CD8-positive, alpha-beta memory T cell (primary cell): ENCODE measurements at regions not wholly inside any gene's neighbourhood (a gene's known extent, or its start where the extent isn't known, plus 50 kb on each side); places are given as distances from the start of the nearest gene placed in this dataset.
"Not testable (repeated sequence)": the region's sequence is repeated elsewhere in the genome, so short reads cannot be mapped to it uniquely, and the experiment has no call there.

Experiments used
- CTCF ChIA-PET: fragments of 350-600 bp; sonication (Branson Sonifier 250); formaldehyde crosslinking; loops from one replicate; lab custom pipeline; 2021; ENCODE audit warnings: antibody characterized with exemption; lab: Charles Lee
- POLR2A ChIA-PET: fragments of 350-600 bp; sonication (Branson Sonifier 250); formaldehyde crosslinking; loops from one replicate; lab custom pipeline; 2021; ENCODE audit warnings: antibody characterized with exemption; lab: Charles Lee
- DNase-seq, 5 donors: peaks; one replicate each; pipeline versions ENCODE4 v3.0.0 to v3.0.0-alpha.2; 2020 to 2022; ENCODE audit warnings: mixed read lengths in 1 of 5
- H3K27ac ChIP-seq: one replicate; pipeline ENCODE4 v1.7.0; 2013; ENCODE audit warnings: low read depth, mild to moderate bottlenecking, low read length, moderate library complexity
- H3K27me3 ChIP-seq: 2 replicates; pipeline ENCODE4 v1.7.0; 2013; ENCODE audit warnings: low read length, mild to moderate bottlenecking; ENCODE audit not compliant: insufficient read depth, poor library complexity, severe bottlenecking
- H3K36me3 ChIP-seq: 2 replicates; pipeline ENCODE4 v1.7.0; 2013; ENCODE audit warnings: mild to moderate bottlenecking, low read length, moderate library complexity; ENCODE audit not compliant: insufficient read depth
- H3K4me1 ChIP-seq: 2 replicates; pipeline ENCODE4 v1.7.0; 2013; ENCODE audit warnings: mild to moderate bottlenecking, low read length, moderate library complexity; ENCODE audit not compliant: insufficient read depth
- H3K4me3 ChIP-seq: 2 replicates; pipeline ENCODE4 v1.7.0; 2013; ENCODE audit warnings: mild to moderate bottlenecking, low read length
- H3K9me3 ChIP-seq: 2 replicates; pipeline ENCODE4 v1.7.0; 2013; ENCODE audit warnings: mild to moderate bottlenecking, low read length
- H3K27ac Mint-ChIP-seq, 8 donors: one replicate each; pipeline ENCODE4 v1.8.0; 2020 to 2021; ENCODE audit warnings: mixed read lengths in 8 of 8, mild to moderate bottlenecking in 6 of 8, inconsistent platforms in 3 of 8, moderate library complexity in 3 of 8
- H3K27me3 Mint-ChIP-seq, 2 donors: one replicate each; pipeline ENCODE4 v1.8.0; 2020 to 2021; ENCODE audit warnings: mixed read lengths in 2 of 2, mild to moderate bottlenecking in 1 of 2, moderate library complexity in 1 of 2
- H3K36me3 Mint-ChIP-seq, 3 donors: one replicate each; pipeline ENCODE4 v1.8.0; 2020 to 2021; ENCODE audit warnings: mixed read lengths in 3 of 3, inconsistent platforms in 1 of 3, mild to moderate bottlenecking in 1 of 3
- H3K4me1 Mint-ChIP-seq, 3 donors: one replicate each; pipeline ENCODE4 v1.8.0; 2020 to 2021; ENCODE audit warnings: mixed read lengths in 3 of 3, inconsistent platforms in 1 of 3, mild to moderate bottlenecking in 1 of 3
- H3K4me3 Mint-ChIP-seq, 7 donors: one replicate each; pipeline ENCODE4 v1.8.0; 2020 to 2021; ENCODE audit warnings: mixed read lengths in 7 of 7, mild to moderate bottlenecking in 6 of 7, moderate library complexity in 4 of 7, inconsistent platforms in 2 of 7
- H3K9me3 Mint-ChIP-seq, 5 donors: one replicate each; pipeline ENCODE4 v1.8.0; 2020 to 2022; ENCODE audit warnings: mixed read lengths in 5 of 5, mild to moderate bottlenecking in 3 of 5, moderate library complexity in 2 of 5, inconsistent platforms in 1 of 5

GRCh38 chr4:34950926-34951325, 1293.4 kb downstream of the ARAP2 start:
- no peaks in the 10 kb centered on the region for H3K4me1 ChIP-seq
- DNase-seq, result no peak
- Mint-ChIP-seq H3K9me3 (peaks cover 0 to 8% (median 2%) of the 10 kb centered on the region in 5 donors), H3K27ac (no peak overlapping the region), H3K36me3 (no peaks in the 10 kb centered on the region), H3K4me3 (no peak overlapping the region), H3K27me3 (peaks cover 0 to 2% of the 10 kb centered on the region in 2 donors), H3K4me1 (no peaks in the 10 kb centered on the region)
- no peaks in the 10 kb centered on the region for H3K9me3 ChIP-seq
- ChIA-PET CTCF (no interaction called here), POLR2A (no interaction called here)
- H3K27me3 ChIP-seq, result no peaks in the 10 kb centered on the region
- H3K4me3 ChIP-seq, result no peak overlapping the region
- no peaks in the 10 kb centered on the region for H3K36me3 ChIP-seq
- H3K27ac ChIP-seq, result no peak overlapping the region

DNA sequence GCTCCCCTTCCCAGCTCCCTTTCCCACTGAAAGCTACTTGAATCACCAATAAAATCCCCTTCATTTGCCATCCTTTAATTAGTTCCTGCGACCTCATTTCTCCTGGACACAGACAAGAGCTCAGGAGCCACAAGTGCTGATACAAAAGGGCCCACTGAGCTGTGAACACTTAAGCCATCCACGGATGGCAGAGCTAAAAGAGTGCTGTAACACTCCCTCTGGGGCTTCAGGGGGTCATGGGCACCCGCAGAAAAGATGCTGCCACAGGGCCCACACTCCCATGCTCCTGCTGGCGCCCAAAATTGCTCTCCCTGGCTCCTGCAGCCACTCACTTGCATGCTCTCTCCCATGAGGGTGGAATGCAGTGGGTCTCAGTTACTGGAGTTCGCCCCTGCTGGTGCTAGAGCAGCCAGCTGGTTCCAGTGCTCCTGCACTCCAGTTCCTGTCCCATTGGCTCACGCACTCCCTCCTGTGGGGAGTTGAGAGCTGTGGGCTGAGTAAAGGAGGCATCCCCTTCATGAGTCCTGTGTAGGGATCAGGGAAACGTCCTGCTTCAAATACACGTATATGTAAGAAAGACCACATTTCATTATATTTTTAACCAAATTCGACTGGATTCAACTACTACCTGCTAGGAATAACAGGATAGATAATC, 1291.0 kb downstream of the ARAP2 start:
- H3K27ac ChIP-seq, result no peak overlapping the region
- H3K27me3 Mint-ChIP-seq, result peaks cover 0 to 2% of the 10 kb centered on the region in 2 donors
- H3K4me1 Mint-ChIP-seq, result no peaks in the 10 kb centered on the region
- H3K27me3 ChIP-seq, result no peaks in the 10 kb centered on the region
- no peak overlapping the region for H3K4me3 Mint-ChIP-seq
- CTCF ChIA-PET, result no interaction called here
- H3K4me3 ChIP-seq, result no peak overlapping the region
- H3K4me1 ChIP-seq, result no peaks in the 10 kb centered on the region
- no peak overlapping the region for H3K27ac Mint-ChIP-seq
- no peaks in the 10 kb centered on the region for H3K9me3 ChIP-seq
- no peak for DNase-seq
- POLR2A ChIA-PET, result no interaction called here
- peaks cover 0 to 19% (median 3%) of the 10 kb centered on the region in 5 donors for H3K9me3 Mint-ChIP-seq
- no peaks in the 10 kb centered on the region for H3K36me3 Mint-ChIP-seq
- H3K36me3 ChIP-seq, result no peaks in the 10 kb centered on the region

DNA sequence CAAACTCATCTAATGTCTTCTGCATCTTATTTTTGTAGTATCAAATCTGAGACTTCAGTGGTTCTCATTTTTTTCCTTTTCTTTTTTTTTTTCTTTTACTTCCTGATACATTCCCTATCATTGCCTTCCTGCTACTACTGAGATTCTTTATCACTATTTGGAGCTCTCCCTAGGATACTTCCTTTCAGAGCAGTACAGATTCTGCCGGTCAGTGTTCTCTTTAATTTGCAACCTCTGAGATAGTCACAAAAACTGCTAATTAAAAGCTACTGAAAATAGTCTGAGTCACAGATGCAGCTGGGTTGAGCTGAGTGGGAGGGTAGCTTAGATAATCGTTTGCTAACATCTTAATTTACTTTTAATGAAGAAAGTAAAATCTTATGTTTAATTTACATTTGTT, 1279.7 kb downstream of the ARAP2 start:
- H3K9me3 ChIP-seq, result no peaks in the 10 kb centered on the region
- H3K27me3 ChIP-seq, result no peaks in the 10 kb centered on the region
- no peak overlapping the region for H3K27ac ChIP-seq
- POLR2A ChIA-PET, result no interaction called here
- no peaks in the 10 kb centered on the region for H3K4me1 Mint-ChIP-seq
- CTCF ChIA-PET, result no interaction called here
- DNase-seq, result no peak
- H3K9me3 Mint-ChIP-seq, result peaks cover 0 to 12% (median 3%) of the 10 kb centered on the region in 5 donors
- no peak overlapping the region for H3K4me3 ChIP-seq
- no peaks in the 10 kb centered on the region for H3K27me3 Mint-ChIP-seq
- H3K4me3 Mint-ChIP-seq, result no peak overlapping the region
- H3K27ac Mint-ChIP-seq, result no peak overlapping the region
- H3K36me3 Mint-ChIP-seq, result no peaks in the 10 kb centered on the region
- H3K36me3 ChIP-seq, result no peaks in the 10 kb centered on the region
- H3K4me1 ChIP-seq, result no peaks in the 10 kb centered on the region

- Histone ChIP-seq H3K9me3 (no peaks in the 10 kb centered on the region), H3K4me1 (no peaks in the 10 kb centered on the region), H3K27ac (no peak overlapping the region), H3K27me3 (no peaks in the 10 kb centered on the region), H3K36me3 (no peaks in the 10 kb centered on the region), H3K4me3 (no peak overlapping the region)
- DNase-seq, result no peak
- ChIA-PET POLR2A (no interaction called here), CTCF (no interaction called here)
- Mint-ChIP-seq H3K9me3 (peaks cover 0 to 5% (median 0%) of the 10 kb centered on the region in 5 donors), H3K27ac (no peak overlapping the region), H3K4me3 (no peak overlapping the region), H3K36me3 (no peaks in the 10 kb centered on the region), H3K4me1 (no peaks in the 10 kb centered on the region), H3K27me3 (no peaks in the 10 kb centered on the region)
Observed at GRCh38 chr4:34972189-34972588, 1272.1 kb downstream of the ARAP2 start.

DNA sequence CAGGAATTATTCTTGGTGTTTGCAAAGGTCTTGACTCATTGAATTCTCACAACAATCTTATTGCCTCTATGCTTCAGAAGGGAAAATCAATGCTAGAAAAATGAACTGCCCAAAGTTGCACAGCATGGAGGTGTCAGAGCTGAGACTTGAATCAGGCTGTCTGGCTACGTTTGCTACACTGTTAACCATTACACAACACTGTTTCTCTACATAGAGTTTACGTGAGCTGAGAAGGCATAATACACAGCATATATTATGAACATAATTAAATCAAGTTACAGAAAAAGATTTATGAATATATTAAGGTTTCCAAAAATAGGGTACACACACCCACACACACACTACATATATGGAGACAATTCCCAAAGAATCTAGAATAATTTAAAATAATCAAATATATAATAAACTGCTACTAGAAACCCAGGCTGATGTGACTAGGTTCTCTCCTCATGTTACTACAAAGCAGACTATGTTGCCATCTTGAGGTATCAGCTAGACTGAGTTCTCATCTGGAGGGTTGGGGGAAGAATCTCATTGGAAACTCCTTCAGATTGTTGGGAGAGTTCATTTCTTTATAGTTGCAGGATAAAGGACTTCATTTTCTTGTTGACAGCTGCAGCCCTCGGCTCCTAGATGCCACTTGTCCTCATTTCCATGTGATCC, 1270.5 kb downstream of the ARAP2 start:
- no peak overlapping the region for H3K4me3 Mint-ChIP-seq
- no peaks in the 10 kb centered on the region for H3K36me3 Mint-ChIP-seq
- Histone ChIP-seq H3K36me3 (no peaks in the 10 kb centered on the region), H3K27ac (no peak overlapping the region), H3K4me1 (no peaks in the 10 kb centered on the region), H3K27me3 (no peaks in the 10 kb centered on the region), H3K4me3 (no peak overlapping the region), H3K9me3 (no peaks in the 10 kb centered on the region)
- ChIA-PET POLR2A (no interaction called here), CTCF (no interaction called here)
- no peak for DNase-seq
- H3K27me3 Mint-ChIP-seq, result no peaks in the 10 kb centered on the region
- H3K4me1 Mint-ChIP-seq, result no peaks in the 10 kb centered on the region
- H3K27ac Mint-ChIP-seq, result no peak overlapping the region
- peaks cover 0 to 14% (median 4%) of the 10 kb centered on the region in 5 donors for H3K9me3 Mint-ChIP-seq

DNA sequence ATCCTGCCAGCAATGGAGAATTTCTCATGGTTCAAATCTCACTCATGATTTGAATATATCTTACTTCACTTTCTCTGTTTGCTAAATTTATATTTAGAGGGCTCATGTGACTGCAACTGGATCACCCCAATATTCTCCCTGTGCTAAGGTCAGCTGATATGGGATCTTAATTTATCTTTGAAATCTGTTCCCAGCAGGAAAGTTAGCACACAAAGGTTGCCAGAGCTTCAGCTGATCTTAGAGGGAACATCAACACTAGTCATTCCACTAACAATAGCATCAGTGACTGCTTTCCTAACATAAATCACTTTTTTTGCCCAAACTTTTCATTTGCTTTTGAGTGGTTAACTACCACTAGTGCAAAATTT, 1270.0 kb downstream of the ARAP2 start:
- Mint-ChIP-seq H3K36me3 (no peaks in the 10 kb centered on the region), H3K4me1 (no peaks in the 10 kb centered on the region), H3K9me3 (peaks cover 0 to 15% (median 4%) of the 10 kb centered on the region in 5 donors), H3K27me3 (no peaks in the 10 kb centered on the region), H3K4me3 (no peak overlapping the region), H3K27ac (no peak overlapping the region)
- DNase-seq, result no peak
- CTCF ChIA-PET, result no interaction called here
- Histone ChIP-seq H3K27ac (no peak overlapping the region), H3K4me1 (no peaks in the 10 kb centered on the region), H3K36me3 (no peaks in the 10 kb centered on the region), H3K27me3 (no peaks in the 10 kb centered on the region), H3K9me3 (no peaks in the 10 kb centered on the region), H3K4me3 (no peak overlapping the region)
- POLR2A ChIA-PET, result no interaction called here

DNA sequence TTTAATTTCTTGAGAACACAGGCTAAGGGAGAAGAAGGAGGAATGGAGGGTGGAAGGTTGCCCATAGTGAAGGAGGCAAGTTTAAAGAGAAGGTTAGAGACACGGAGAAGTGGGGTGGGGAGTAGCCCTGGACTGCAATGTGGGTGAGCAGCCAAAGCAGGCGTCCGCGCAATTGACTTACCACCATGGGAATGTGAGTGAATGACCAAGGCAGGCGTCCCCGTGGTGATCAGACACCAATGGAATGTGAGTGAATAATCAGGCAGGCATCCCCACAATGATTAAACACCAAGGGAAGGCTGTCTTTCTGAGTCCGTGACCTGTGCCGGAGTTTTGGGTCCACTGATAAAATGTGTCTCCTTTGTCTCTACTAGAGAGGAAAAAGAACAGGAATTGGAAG, 1223.1 kb downstream of the ARAP2 start:
- H3K36me3 Mint-ChIP-seq, H3K4me1 ChIP-seq, H3K4me1 Mint-ChIP-seq, H3K27me3 Mint-ChIP-seq, H3K4me3 ChIP-seq, H3K4me3 Mint-ChIP-seq, DNase-seq, H3K27me3 ChIP-seq, H3K9me3 ChIP-seq, CTCF ChIA-PET, H3K36me3 ChIP-seq, H3K27ac ChIP-seq, H3K27ac Mint-ChIP-seq, POLR2A ChIA-PET: not testable (repeated sequence)
- H3K9me3 Mint-ChIP-seq, result peaks cover 5 to 30% (median 15%) of the 10 kb centered on the region in 5 donors

- POLR2A ChIA-PET, result no interaction called here
- H3K4me1 ChIP-seq, result no peaks in the 10 kb centered on the region
- Mint-ChIP-seq H3K4me1 (no peaks in the 10 kb centered on the region), H3K4me3 (no peak overlapping the region), H3K36me3 (no peaks in the 10 kb centered on the region), H3K27ac (no peak overlapping the region), H3K27me3 (no peaks in the 10 kb centered on the region), H3K9me3 (peaks cover 0 to 23% (median 11%) of the 10 kb centered on the region in 5 donors)
- H3K27me3 ChIP-seq, result no peaks in the 10 kb centered on the region
- DNase-seq, result no peak
- no peaks in the 10 kb centered on the region for H3K9me3 ChIP-seq
- CTCF ChIA-PET, result no interaction called here
- H3K27ac ChIP-seq, result no peak overlapping the region
- H3K4me3 ChIP-seq, result no peak overlapping the region
- no peaks in the 10 kb centered on the region for H3K36me3 ChIP-seq
Observed at GRCh38 chr4:35025152-35025834, 1219.0 kb downstream of the ARAP2 start.
